ENCODE measurements at regions not wholly inside any gene's neighbourhood (a gene's known extent, or its start where the extent isn't known, plus 50 kb on each side); places are given as distances from the start of the nearest gene placed in this dataset.

DNA sequence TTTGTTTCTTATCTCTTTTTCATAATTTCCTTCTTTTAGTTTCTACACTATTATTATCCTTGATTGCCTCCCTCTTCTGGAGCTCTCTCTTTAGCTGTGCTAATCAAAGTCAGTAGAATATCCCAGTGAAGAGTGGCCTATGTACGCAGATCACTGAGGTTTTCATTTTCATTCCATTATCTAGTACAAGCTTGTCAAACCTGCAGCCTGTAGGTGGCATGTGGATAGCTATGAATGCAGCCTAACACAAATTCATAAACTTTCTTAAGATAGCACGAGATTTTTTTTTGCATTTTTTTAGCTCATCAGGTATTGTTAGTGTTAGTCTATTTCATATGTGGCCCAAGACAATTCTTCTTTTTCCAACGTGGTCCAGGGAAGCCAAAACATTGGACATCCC lies 825.7 kb upstream of the MAP3K7 start:
- no peaks in the 10 kb centered on the region for H3K4me1 ChIP-seq (ENCODE audit: low read depth)
- TF ChIP-seq, protein P1, sequence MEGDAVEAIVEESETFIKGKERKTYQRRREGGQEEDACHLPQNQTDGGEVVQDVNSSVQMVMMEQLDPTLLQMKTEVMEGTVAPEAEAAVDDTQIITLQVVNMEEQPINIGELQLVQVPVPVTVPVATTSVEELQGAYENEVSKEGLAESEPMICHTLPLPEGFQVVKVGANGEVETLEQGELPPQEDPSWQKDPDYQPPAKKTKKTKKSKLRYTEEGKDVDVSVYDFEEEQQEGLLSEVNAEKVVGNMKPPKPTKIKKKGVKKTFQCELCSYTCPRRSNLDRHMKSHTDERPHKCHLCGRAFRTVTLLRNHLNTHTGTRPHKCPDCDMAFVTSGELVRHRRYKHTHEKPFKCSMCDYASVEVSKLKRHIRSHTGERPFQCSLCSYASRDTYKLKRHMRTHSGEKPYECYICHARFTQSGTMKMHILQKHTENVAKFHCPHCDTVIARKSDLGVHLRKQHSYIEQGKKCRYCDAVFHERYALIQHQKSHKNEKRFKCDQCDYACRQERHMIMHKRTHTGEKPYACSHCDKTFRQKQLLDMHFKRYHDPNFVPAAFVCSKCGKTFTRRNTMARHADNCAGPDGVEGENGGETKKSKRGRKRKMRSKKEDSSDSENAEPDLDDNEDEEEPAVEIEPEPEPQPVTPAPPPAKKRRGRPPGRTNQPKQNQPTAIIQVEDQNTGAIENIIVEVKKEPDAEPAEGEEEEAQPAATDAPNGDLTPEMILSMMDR (IDR thresholded peaks at IDR 0.05): no peak
- intact Hi-C loops (cut with DNase I, micrococcal nuclease): no loop called here
- H3K9me3 ChIP-seq: no peaks in the 10 kb centered on the region
- no peaks in the 10 kb centered on the region for H3K36me3 ChIP-seq (ENCODE audit: low read depth)
- H3K4me3 ChIP-seq: no peak overlapping the region
- ATAC-seq (no peak), DNase-seq (no peak)

DNA sequence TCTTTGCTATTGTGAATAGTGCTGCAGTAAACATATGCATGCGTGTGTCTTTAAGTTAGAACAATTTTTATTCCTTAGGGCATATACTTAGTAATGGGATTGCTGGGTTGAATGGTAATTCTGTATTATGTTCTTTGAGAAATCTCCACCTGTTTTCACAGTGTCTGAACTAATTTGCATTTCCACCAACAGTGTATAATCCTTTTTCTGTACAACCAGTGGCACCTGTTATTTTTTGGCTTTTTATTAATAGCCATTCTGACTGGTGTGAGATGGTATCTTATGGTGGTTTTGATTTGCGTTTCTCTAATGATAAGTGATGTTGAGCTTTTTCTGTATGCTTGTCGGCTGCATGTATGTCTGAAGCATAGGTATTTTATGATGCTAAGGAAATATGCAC lies 820.8 kb upstream of the MAP3K7 start:
- intact Hi-C loops (cut with DNase I, micrococcal nuclease): no loop called here
- DNase-seq: no peak
- Histone ChIP-seq H3K36me3 (ENCODE audit: low read depth) (no peaks in the 10 kb centered on the region), H3K4me3 (no peak overlapping the region), H3K9me3 (no peaks in the 10 kb centered on the region), H3K4me1 (ENCODE audit: low read depth) (no peaks in the 10 kb centered on the region)
- ATAC-seq: no peak
- TF ChIP-seq, protein P1 (IDR thresholded peaks at IDR 0.05): no peak

DNA sequence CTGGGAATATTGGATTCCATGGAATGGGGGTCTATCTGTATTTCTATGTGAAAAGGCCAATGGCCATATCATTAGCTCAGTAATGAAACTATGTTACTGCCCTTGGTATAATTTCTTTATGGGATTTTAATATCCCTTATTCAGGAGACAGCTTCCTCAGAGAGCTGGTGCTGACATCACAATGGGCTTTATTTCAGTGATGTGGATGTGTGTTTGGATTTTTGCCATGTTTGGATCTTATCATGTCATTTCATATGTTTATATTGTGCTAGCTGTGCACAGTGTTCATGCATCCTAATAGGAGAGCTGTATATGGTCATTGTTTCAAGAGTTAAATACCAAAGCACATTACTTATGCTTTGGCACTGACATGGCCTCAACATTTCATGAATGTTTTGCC lies 806.1 kb upstream of the MAP3K7 start:
- TF ChIP-seq, protein P1 (IDR thresholded peaks at IDR 0.05): no peak
- H3K4me3 ChIP-seq: no peak overlapping the region
- intact Hi-C loops (cut with DNase I, micrococcal nuclease): no loop called here
- DNase-seq (no peak), ATAC-seq (no peak)
- no peaks in the 10 kb centered on the region for H3K9me3 ChIP-seq
- H3K36me3 ChIP-seq (ENCODE audit: low read depth): no peaks in the 10 kb centered on the region
- H3K4me1 ChIP-seq (ENCODE audit: low read depth): no peaks in the 10 kb centered on the region

- no peak overlapping the region for H3K4me3 ChIP-seq
- intact Hi-C loops (cut with DNase I, micrococcal nuclease): no loop called here
- no peaks in the 10 kb centered on the region for H3K9me3 ChIP-seq
- DNase-seq (no peak), ATAC-seq (no peak)
- no peaks in the 10 kb centered on the region for H3K36me3 ChIP-seq (ENCODE audit: low read depth)
- no peaks in the 10 kb centered on the region for H3K4me1 ChIP-seq (ENCODE audit: low read depth)
- TF ChIP-seq, protein P1 (IDR thresholded peaks at IDR 0.05): no peak
Observed at GRCh38 chr6:91387290-91388059, 800.6 kb upstream of the MAP3K7 start.

GRCh38 chr6:91386204-91386603 lies 799.3 kb upstream of the MAP3K7 start:
- Histone ChIP-seq H3K4me3 (no peak overlapping the region), H3K36me3 (ENCODE audit: low read depth) (no peaks in the 10 kb centered on the region), H3K9me3 (no peaks in the 10 kb centered on the region), H3K4me1 (ENCODE audit: low read depth) (no peaks in the 10 kb centered on the region)
- intact Hi-C loops (cut with DNase I, micrococcal nuclease): no loop called here
- no peak for DNase-seq
- TF ChIP-seq, protein P1 (IDR thresholded peaks at IDR 0.05): no peak
- no peak for ATAC-seq
